Endothelial cell of umbilical vein (primary cell): ENCODE measurements at regions not wholly inside any gene's neighbourhood (a gene's known extent, or its start where the extent isn't known, plus 50 kb on each side); places are given as distances from the start of the nearest gene placed in this dataset.

ENCODE experiments used
- BruUV-seq: library from RNA; stranded (reverse); fragments of 400-500 nt; replicated peaks from 2 replicates; lab custom pipeline; 2021; lab: Mats Ljungman, UMichigan
- CTCF ChIA-PET: fragments of 300-600, 350-600 bp; sonication (Branson Sonifier 250); formaldehyde crosslinking; loops from one replicate; lab custom pipeline; 2021; ENCODE audit warnings: antibody characterized with exemption, inconsistent platforms; lab: Charles Lee
- POLR2A ChIA-PET: fragments of 300-600, 350-600 bp; sonication (Branson Sonifier 250); formaldehyde crosslinking; loops from one replicate; lab custom pipeline; 2021; ENCODE audit warnings: antibody characterized with exemption, inconsistent platforms; lab: Charles Lee
- DNase-seq: peaks from one replicate; pipeline ENCODE4 v3.0.0-alpha.2; 2011; ENCODE audit warnings: low read depth, low spot score
- FAIRE-seq: peaks from 2 replicates; lab custom pipeline; 2011; peaks lifted over from hg19 to GRCh38; lab: Jason Lieb, UNC
- H2AFZ ChIP-seq: 2 replicates; pipeline ENCODE4 v1.6.0; 2012; ENCODE audit warnings: low read depth, low read length, control low read depth, inconsistent platforms
- H3K27ac ChIP-seq: 2 replicates; pipeline ENCODE4 v1.5.1; 2011; ENCODE audit warnings: low read depth, mild to moderate bottlenecking, control low read depth, low read length, moderate library complexity; ENCODE audit not compliant: insufficient read depth
- H3K27me3 ChIP-seq, 2 experiments: 2 replicates each; pipeline versions ENCODE4 v1.6.0 to v1.6.1; 2011; ENCODE audit warnings: low read length in 2 of 2, mixed read lengths in 1 of 2; ENCODE audit not compliant: control insufficient read depth in 2 of 2, insufficient read depth in 2 of 2
- H3K36me3 ChIP-seq, 2 experiments: 2 replicates in 1 of 2; 3 replicates in 1 of 2; pipeline ENCODE4 v1.5.1; 2011; ENCODE audit warnings: low read length in 2 of 2, mild to moderate bottlenecking in 1 of 2, moderate library complexity in 1 of 2; ENCODE audit not compliant: control insufficient read depth in 2 of 2, insufficient read depth in 2 of 2; ENCODE audit errors: extremely low read depth in 1 of 2
- H3K4me1 ChIP-seq: 3 replicates; pipeline ENCODE4 v1.5.1; 2011; ENCODE audit warnings: mild to moderate bottlenecking, low read length; ENCODE audit not compliant: control insufficient read depth, insufficient read depth; ENCODE audit errors: extremely low read depth
- H3K4me2 ChIP-seq: 2 replicates; pipeline ENCODE4 v1.6.1; 2011; ENCODE audit warnings: low read length, control low read depth, mixed read lengths; ENCODE audit not compliant: insufficient read depth
- H3K4me3 ChIP-seq, 3 experiments: fragments of 200-600 bp in 1 of 3; sonication (generic), shearing (Covaris generic) in 1 of 3; replicated peaks in 1 of 3; 2 replicates each; pipeline ENCODE4 v1.5.1; 2011 to 2016; ENCODE audit warnings: control low read depth in 3 of 3, low read length in 3 of 3, mild to moderate bottlenecking in 2 of 3, inconsistent platforms in 1 of 3, low read depth in 1 of 3, moderate library complexity in 1 of 3; ENCODE audit not compliant: insufficient read depth in 1 of 3
- H3K79me2 ChIP-seq: 2 replicates; pipeline ENCODE4 v1.6.0; 2012; ENCODE audit warnings: low read length, inconsistent platforms; ENCODE audit not compliant: control insufficient read depth, insufficient read depth
- H3K9ac ChIP-seq: replicated peaks from 2 replicates; pipeline ENCODE3; 2011; ENCODE audit warnings: low read length, control low read depth; ENCODE audit not compliant: insufficient read depth; ENCODE audit errors: extremely low read depth
- H3K9me1 ChIP-seq: replicated peaks from 3 replicates; pipeline ENCODE4 v1.6.0; 2011; ENCODE audit warnings: mild to moderate bottlenecking, low read length; ENCODE audit not compliant: control insufficient read depth, insufficient read depth; ENCODE audit errors: extremely low read depth
- H3K9me3 ChIP-seq: replicated peaks from 2 replicates; pipeline ENCODE4 v1.5.1; 2012; ENCODE audit warnings: low read length, inconsistent platforms; ENCODE audit not compliant: control insufficient read depth, insufficient read depth
- H4K20me1 ChIP-seq: replicated peaks from 2 replicates; pipeline ENCODE3; 2011; ENCODE audit warnings: mild to moderate bottlenecking, low read length; ENCODE audit not compliant: control insufficient read depth, insufficient read depth; ENCODE audit errors: extremely low read depth
- EZH2 ChIP-seq: IDR thresholded peaks from 2 replicates; pipeline ENCODE4 v1.6.1; 2012; ENCODE audit warnings: borderline replicate concordance, low read depth, mild to moderate bottlenecking, moderate library complexity, low read length, inconsistent platforms; ENCODE audit not compliant: severe bottlenecking
- FOS ChIP-seq: IDR thresholded peaks from 2 replicates; pipeline ENCODE4 v1.6.1; 2011; ENCODE audit warnings: mild to moderate bottlenecking, low read length, moderate library complexity, borderline replicate concordance; ENCODE audit not compliant: insufficient read depth
- GATA2 ChIP-seq: IDR thresholded peaks from 2 replicates; pipeline ENCODE4 v1.7.0; 2011; ENCODE audit warnings: low read depth, mild to moderate bottlenecking, moderate library complexity, mixed read lengths, low read length; ENCODE audit not compliant: insufficient read length, insufficient read depth
- JUN ChIP-seq: IDR thresholded peaks from 2 replicates; pipeline ENCODE4 v1.6.1; 2011; ENCODE audit warnings: borderline replicate concordance, low read depth; ENCODE audit not compliant: insufficient read length, insufficient read depth
- MYC ChIP-seq: IDR thresholded peaks from one replicate; pipeline ENCODE4 v1.6.1; 2011; ENCODE audit warnings: mild to moderate bottlenecking, low read depth, low read length
- POLR2A ChIP-seq: IDR thresholded peaks from 2 replicates; pipeline ENCODE4 v1.6.1; 2012; ENCODE audit warnings: low read depth, mild to moderate bottlenecking, control low read depth, low read length
- POLR2AphosphoS5 ChIP-seq: IDR thresholded peaks from 2 replicates; pipeline ENCODE4 v1.6.1; 2012; ENCODE audit warnings: low read depth, mild to moderate bottlenecking, control low read depth, low read length, moderate library complexity; ENCODE audit not compliant: insufficient read depth
- dilution Hi-C: fragments of 300-500 bp; cut with MboI; formaldehyde crosslinking; loops from one replicate; pipeline ENCODE4 v1.15.0; 2019; ENCODE audit warnings: low sequenced_read_pairs; ENCODE audit not compliant: extremely low pct_ligation_motif_present
- intact Hi-C: fragments of 100-400 bp; cut with micrococcal nuclease; formaldehyde crosslinking; loops from one replicate; pipeline ENCODE4 v1.10.0; 2022
- TF ChIP-seq, protein P1 (sequence below): IDR thresholded peaks from 2 replicates; pipeline ENCODE4 v1.6.1; 2011; ENCODE audit not compliant: insufficient read depth, insufficient read length
- TF ChIP-seq, protein P2 (sequence below), 2 donors: IDR thresholded peaks; 1 replicate in 1 of 2; 2 replicates in 1 of 2; pipeline ENCODE4 v1.5.1; 2011; ENCODE audit warnings: low read length in 2 of 2, mild to moderate bottlenecking in 2 of 2, moderate library complexity in 2 of 2, control low read depth in 1 of 2, inconsistent platforms in 1 of 2, low read depth in 1 of 2; ENCODE audit not compliant: insufficient read depth in 1 of 2; ENCODE audit errors: extremely low read depth in 1 of 2

DNA sequence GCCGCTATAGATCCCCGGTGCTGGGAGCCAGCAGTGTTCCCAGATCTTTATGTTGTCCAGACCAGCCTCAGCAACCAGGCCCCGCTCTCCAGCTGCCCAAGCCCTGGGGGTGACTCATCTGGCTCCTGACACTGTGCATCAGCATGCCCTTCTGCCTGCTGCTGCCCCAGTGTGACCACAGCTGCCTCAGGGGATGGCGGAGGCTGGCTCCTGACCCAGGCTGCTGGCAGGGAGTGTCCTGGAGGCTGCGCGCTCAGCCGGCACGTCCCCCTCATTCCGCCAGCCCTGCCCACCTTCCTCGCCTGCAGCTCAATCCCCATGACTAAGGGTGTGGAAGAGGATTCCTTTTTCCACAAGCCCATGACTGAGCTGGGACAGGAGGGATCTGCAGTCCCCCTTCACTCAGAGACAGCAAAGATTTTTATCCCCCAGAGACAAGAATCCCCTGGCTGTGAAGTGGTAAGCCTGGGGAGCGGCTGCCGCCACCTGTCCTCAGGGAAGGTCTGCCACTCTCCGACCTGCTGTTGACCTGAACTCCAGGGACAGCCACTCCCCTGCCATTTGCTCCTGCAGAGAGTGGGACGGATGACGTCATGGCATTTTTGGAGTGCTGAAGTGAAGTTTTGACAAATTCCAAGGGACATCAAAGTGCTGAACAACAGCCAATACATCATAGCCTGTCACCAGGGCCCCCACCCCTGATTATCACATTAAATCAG is 182.8 kb upstream of the BMPER start:
- H3K4me3 ChIP-seq = no peak overlapping the region
- DNase-seq = peak; percentile 59

More for the DNA sequence above, 182.8 kb upstream of the BMPER start:
- H3K27ac ChIP-seq = peak overlapping the region; percentile 33
- peaks cover 2% of the 10 kb centered on the region for H3K79me2 ChIP-seq
- dilution Hi-C loops = no loop called here
- no peak overlapping the region for H3K9ac ChIP-seq
- H3K36me3 ChIP-seq = no peaks in the 10 kb centered on the region
- H3K9me1 ChIP-seq = no peaks in the 10 kb centered on the region
- TF ChIP-seq EZH2 = no peak
- TF ChIP-seq, protein P1, sequence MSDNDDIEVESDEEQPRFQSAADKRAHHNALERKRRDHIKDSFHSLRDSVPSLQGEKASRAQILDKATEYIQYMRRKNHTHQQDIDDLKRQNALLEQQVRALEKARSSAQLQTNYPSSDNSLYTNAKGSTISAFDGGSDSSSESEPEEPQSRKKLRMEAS = peak; percentile 9
- peak; percentile 59 for TF ChIP-seq JUN
- TF ChIP-seq, protein P2, sequence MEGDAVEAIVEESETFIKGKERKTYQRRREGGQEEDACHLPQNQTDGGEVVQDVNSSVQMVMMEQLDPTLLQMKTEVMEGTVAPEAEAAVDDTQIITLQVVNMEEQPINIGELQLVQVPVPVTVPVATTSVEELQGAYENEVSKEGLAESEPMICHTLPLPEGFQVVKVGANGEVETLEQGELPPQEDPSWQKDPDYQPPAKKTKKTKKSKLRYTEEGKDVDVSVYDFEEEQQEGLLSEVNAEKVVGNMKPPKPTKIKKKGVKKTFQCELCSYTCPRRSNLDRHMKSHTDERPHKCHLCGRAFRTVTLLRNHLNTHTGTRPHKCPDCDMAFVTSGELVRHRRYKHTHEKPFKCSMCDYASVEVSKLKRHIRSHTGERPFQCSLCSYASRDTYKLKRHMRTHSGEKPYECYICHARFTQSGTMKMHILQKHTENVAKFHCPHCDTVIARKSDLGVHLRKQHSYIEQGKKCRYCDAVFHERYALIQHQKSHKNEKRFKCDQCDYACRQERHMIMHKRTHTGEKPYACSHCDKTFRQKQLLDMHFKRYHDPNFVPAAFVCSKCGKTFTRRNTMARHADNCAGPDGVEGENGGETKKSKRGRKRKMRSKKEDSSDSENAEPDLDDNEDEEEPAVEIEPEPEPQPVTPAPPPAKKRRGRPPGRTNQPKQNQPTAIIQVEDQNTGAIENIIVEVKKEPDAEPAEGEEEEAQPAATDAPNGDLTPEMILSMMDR (IDR thresholded peaks at IDR 0.05; ENCODE audit: extremely low read depth in 1 of 2, insufficient read depth in 1 of 2, low read depth in 1 of 2, low read length in 2 of 2) = no peak
- TF ChIP-seq FOS = peak; percentile 29
- TF ChIP-seq POLR2AphosphoS5 = peak; percentile 52
- no peak for TF ChIP-seq MYC
- no peak for TF ChIP-seq GATA2
- no peak for TF ChIP-seq POLR2A
- H3K27me3 ChIP-seq = no peaks in the 10 kb centered on the region
- no peak overlapping the region for H3K4me2 ChIP-seq
- POLR2A ChIA-PET = no interaction called here
- FAIRE-seq = peak; percentile 91
- no peaks in the 10 kb centered on the region for H3K9me3 ChIP-seq
- CTCF ChIA-PET = interaction anchor here (0.7 to 1.8 kb wide), 5 partner anchors 16 to 876 kb away, joined by 3 to 11 read pairs (median 3); no protein-coding TSS in a partner anchor
- peaks cover 55% of the 10 kb centered on the region for H3K4me1 ChIP-seq
- H4K20me1 ChIP-seq = no peaks in the 10 kb centered on the region
- H2AFZ ChIP-seq = peak overlapping the region; percentile 56
- no TSS peak for BruUV-seq
- intact Hi-C loops = loop anchor here (10.0 kb wide), 2 partner anchors 388 to 1228 kb away; partner anchors contain the start of genes AVL9 and LSM5
